ENCODE measurements at regions not wholly inside any gene's neighbourhood (a gene's known extent, or its start where the extent isn't known, plus 50 kb on each side); places are given as distances from the start of the nearest gene placed in this dataset.

GRCh38 chr13:39148513-39148961 lies 110.3 kb downstream of the NHLRC3 start:
- TF ChIP-seq EZH2phosphoT487 (IDR thresholded peaks at IDR 0.05; ENCODE audit: insufficient read depth, low read depth) (0 out of 2 replicates have a peak, but pooled peaks have one; percentile 41), EZH2 (IDR thresholded peaks at IDR 0.05; ENCODE audit: insufficient read depth, poor library complexity, severe bottlenecking) (no peak)
